ENCODE measurements at regions not wholly inside any gene's neighbourhood (a gene's known extent, or its start where the extent isn't known, plus 50 kb on each side); places are given as distances from the start of the nearest gene placed in this dataset.
"Not testable (repeated sequence)": the region's sequence is repeated elsewhere in the genome, so short reads cannot be mapped to it uniquely, and the experiment has no call there.

- no peak overlapping the region for H3K4me3 Mint-ChIP-seq (ENCODE audit: low read depth)
- H3K36me3 Mint-ChIP-seq (ENCODE audit: low read depth): no peaks in the 10 kb centered on the region
- no peaks in the 10 kb centered on the region for H3K4me1 Mint-ChIP-seq (ENCODE audit: low read depth)
- no peak overlapping the region for H3K27ac Mint-ChIP-seq
- intact Hi-C loops (cut with micrococcal nuclease): no loop called here
- H3K27me3 Mint-ChIP-seq (ENCODE audit: low read depth): no peaks in the 10 kb centered on the region
- H3K9me3 Mint-ChIP-seq: peaks cover 36% of the 10 kb centered on the region
- DNase-seq (ENCODE audit: low spot score): no peak
These were observed 212.4 kb upstream of the NPSR1 start for GRCh38 chr7:34445653-34446052.

- H3K27ac Mint-ChIP-seq; DNase-seq (ENCODE audit: low spot score); H3K4me3 Mint-ChIP-seq (ENCODE audit: low read depth); H3K27me3 Mint-ChIP-seq (ENCODE audit: low read depth); H3K36me3 Mint-ChIP-seq (ENCODE audit: low read depth); H3K4me1 Mint-ChIP-seq (ENCODE audit: low read depth); intact Hi-C loops (cut with micrococcal nuclease): not testable (repeated sequence)
- H3K9me3 Mint-ChIP-seq: peaks cover 40% of the 10 kb centered on the region
These were observed 209.5 kb upstream of the NPSR1 start for GRCh38 chr7:34448531-34448930.

- Mint-ChIP-seq H3K4me3 (ENCODE audit: low read depth) (no peak overlapping the region), H3K36me3 (ENCODE audit: low read depth) (no peaks in the 10 kb centered on the region), H3K27me3 (ENCODE audit: low read depth) (no peaks in the 10 kb centered on the region), H3K9me3 (peaks cover 37% of the 10 kb centered on the region), H3K27ac (no peak overlapping the region), H3K4me1 (ENCODE audit: low read depth) (no peaks in the 10 kb centered on the region)
- intact Hi-C loops (cut with micrococcal nuclease): no loop called here
- DNase-seq (ENCODE audit: low spot score): no peak
These were observed 208.3 kb upstream of the NPSR1 start for GRCh38 chr7:34449765-34450164.

- intact Hi-C loops (cut with micrococcal nuclease): no loop called here
- peaks cover 26% of the 10 kb centered on the region for H3K9me3 Mint-ChIP-seq
These were observed 206.8 kb upstream of the NPSR1 start for GRCh38 chr7:34451183-34451582.

GRCh38 chr7:34451923-34452322 is 206.1 kb upstream of the NPSR1 start:
- DNase-seq (ENCODE audit: low spot score): no peak
- no peaks in the 10 kb centered on the region for H3K4me1 Mint-ChIP-seq (ENCODE audit: low read depth)
- H3K9me3 Mint-ChIP-seq: peaks cover 21% of the 10 kb centered on the region
- no peak overlapping the region for H3K4me3 Mint-ChIP-seq (ENCODE audit: low read depth)
- H3K27ac Mint-ChIP-seq: no peak overlapping the region
- intact Hi-C loops (cut with micrococcal nuclease): no loop called here
- H3K27me3 Mint-ChIP-seq (ENCODE audit: low read depth): no peaks in the 10 kb centered on the region
- H3K36me3 Mint-ChIP-seq (ENCODE audit: low read depth): no peaks in the 10 kb centered on the region

More at GRCh38 chr7:34451183-34451582, 206.8 kb upstream of the NPSR1 start:
- H3K4me1 Mint-ChIP-seq (ENCODE audit: low read depth): no peaks in the 10 kb centered on the region
- H3K27me3 Mint-ChIP-seq (ENCODE audit: low read depth): no peaks in the 10 kb centered on the region
- H3K4me3 Mint-ChIP-seq (ENCODE audit: low read depth): no peak overlapping the region
- H3K27ac Mint-ChIP-seq: no peak overlapping the region
- no peaks in the 10 kb centered on the region for H3K36me3 Mint-ChIP-seq (ENCODE audit: low read depth)
- DNase-seq (ENCODE audit: low spot score): no peak

- Mint-ChIP-seq H3K4me3 (ENCODE audit: low read depth) (no peak overlapping the region), H3K9me3 (peaks cover 20% of the 10 kb centered on the region), H3K27me3 (ENCODE audit: low read depth) (no peaks in the 10 kb centered on the region), H3K27ac (no peak overlapping the region), H3K4me1 (ENCODE audit: low read depth) (no peaks in the 10 kb centered on the region), H3K36me3 (ENCODE audit: low read depth) (no peaks in the 10 kb centered on the region)
- intact Hi-C loops (cut with micrococcal nuclease): no loop called here
- DNase-seq (ENCODE audit: low spot score): no peak
These were observed 205.7 kb upstream of the NPSR1 start for GRCh38 chr7:34452363-34452762.

- H3K4me1 Mint-ChIP-seq (ENCODE audit: low read depth): no peaks in the 10 kb centered on the region
- no peak for DNase-seq (ENCODE audit: low spot score)
- no peak overlapping the region for H3K4me3 Mint-ChIP-seq (ENCODE audit: low read depth)
- no peaks in the 10 kb centered on the region for H3K27me3 Mint-ChIP-seq (ENCODE audit: low read depth)
- intact Hi-C loops (cut with micrococcal nuclease): no loop called here
- H3K36me3 Mint-ChIP-seq (ENCODE audit: low read depth): no peaks in the 10 kb centered on the region
- no peak overlapping the region for H3K27ac Mint-ChIP-seq
- peaks cover 13% of the 10 kb centered on the region for H3K9me3 Mint-ChIP-seq
These were observed 204.9 kb upstream of the NPSR1 start for GRCh38 chr7:34453150-34453549.

- H3K4me1 Mint-ChIP-seq (ENCODE audit: low read depth): no peaks in the 10 kb centered on the region
- intact Hi-C loops (cut with micrococcal nuclease): no loop called here
- no peaks in the 10 kb centered on the region for H3K27me3 Mint-ChIP-seq (ENCODE audit: low read depth)
- no peak overlapping the region for H3K27ac Mint-ChIP-seq
- H3K4me3 Mint-ChIP-seq (ENCODE audit: low read depth): no peak overlapping the region
- peaks cover 22% of the 10 kb centered on the region for H3K9me3 Mint-ChIP-seq
- no peaks in the 10 kb centered on the region for H3K36me3 Mint-ChIP-seq (ENCODE audit: low read depth)
- DNase-seq (ENCODE audit: low spot score): no peak
These were observed 203.6 kb upstream of the NPSR1 start for GRCh38 chr7:34454381-34454780.

- no peak overlapping the region for H3K27ac Mint-ChIP-seq
- DNase-seq (ENCODE audit: low spot score): no peak
- no peaks in the 10 kb centered on the region for H3K4me1 Mint-ChIP-seq (ENCODE audit: low read depth)
- intact Hi-C loops (cut with micrococcal nuclease): no loop called here
- H3K27me3 Mint-ChIP-seq (ENCODE audit: low read depth): no peaks in the 10 kb centered on the region
- H3K4me3 Mint-ChIP-seq (ENCODE audit: low read depth): no peak overlapping the region
- H3K36me3 Mint-ChIP-seq (ENCODE audit: low read depth): no peaks in the 10 kb centered on the region
- peaks cover 32% of the 10 kb centered on the region for H3K9me3 Mint-ChIP-seq
These were observed 200.7 kb upstream of the NPSR1 start for GRCh38 chr7:34457329-34457728.

GRCh38 chr7:34463830-34464229 is 194.2 kb upstream of the NPSR1 start:
- Mint-ChIP-seq H3K9me3 (peaks cover 37% of the 10 kb centered on the region), H3K4me3 (ENCODE audit: low read depth) (no peak overlapping the region), H3K4me1 (ENCODE audit: low read depth) (no peaks in the 10 kb centered on the region), H3K27ac (no peak overlapping the region), H3K27me3 (ENCODE audit: low read depth) (no peaks in the 10 kb centered on the region), H3K36me3 (ENCODE audit: low read depth) (no peaks in the 10 kb centered on the region)
- intact Hi-C loops (cut with micrococcal nuclease): no loop called here
- no peak for DNase-seq (ENCODE audit: low spot score)

GRCh38 chr7:34471844-34472243 is 186.2 kb upstream of the NPSR1 start:
- no peaks in the 10 kb centered on the region for H3K4me1 Mint-ChIP-seq (ENCODE audit: low read depth)
- H3K27ac Mint-ChIP-seq: no peak overlapping the region
- H3K27me3 Mint-ChIP-seq (ENCODE audit: low read depth): no peaks in the 10 kb centered on the region
- H3K4me3 Mint-ChIP-seq (ENCODE audit: low read depth): no peak overlapping the region
- H3K36me3 Mint-ChIP-seq (ENCODE audit: low read depth): no peaks in the 10 kb centered on the region
- intact Hi-C loops (cut with micrococcal nuclease): no loop called here
- H3K9me3 Mint-ChIP-seq: peaks cover 33% of the 10 kb centered on the region
- DNase-seq (ENCODE audit: low spot score): no peak

- H3K27me3 Mint-ChIP-seq (ENCODE audit: low read depth): no peaks in the 10 kb centered on the region
These were observed 171.6 kb upstream of the NPSR1 start for GRCh38 chr7:34486371-34486770.

GRCh38 chr7:34487391-34488115 is 170.5 kb upstream of the NPSR1 start:
- DNase-seq (ENCODE audit: low spot score): no peak
- no peak overlapping the region for H3K27ac Mint-ChIP-seq
- no peaks in the 10 kb centered on the region for H3K27me3 Mint-ChIP-seq (ENCODE audit: low read depth)
- H3K4me3 Mint-ChIP-seq (ENCODE audit: low read depth): no peak overlapping the region
- intact Hi-C loops (cut with micrococcal nuclease): no loop called here
- H3K36me3 Mint-ChIP-seq (ENCODE audit: low read depth): no peaks in the 10 kb centered on the region
- no peaks in the 10 kb centered on the region for H3K4me1 Mint-ChIP-seq (ENCODE audit: low read depth)
- peaks cover 43% of the 10 kb centered on the region for H3K9me3 Mint-ChIP-seq

More at GRCh38 chr7:34486371-34486770, 171.6 kb upstream of the NPSR1 start:
- Mint-ChIP-seq H3K36me3 (ENCODE audit: low read depth) (no peaks in the 10 kb centered on the region), H3K4me1 (ENCODE audit: low read depth) (no peaks in the 10 kb centered on the region), H3K27ac (no peak overlapping the region), H3K4me3 (ENCODE audit: low read depth) (no peak overlapping the region), H3K9me3 (peaks cover 44% of the 10 kb centered on the region)
- no peak for DNase-seq (ENCODE audit: low spot score)
- intact Hi-C loops (cut with micrococcal nuclease): no loop called here

GRCh38 chr7:34488766-34489165 is 169.3 kb upstream of the NPSR1 start:
- no peak for DNase-seq (ENCODE audit: low spot score)
- H3K9me3 Mint-ChIP-seq: peaks cover 41% of the 10 kb centered on the region
- intact Hi-C loops (cut with micrococcal nuclease): no loop called here
- no peaks in the 10 kb centered on the region for H3K27me3 Mint-ChIP-seq (ENCODE audit: low read depth)
- H3K27ac Mint-ChIP-seq: no peak overlapping the region
- no peak overlapping the region for H3K4me3 Mint-ChIP-seq (ENCODE audit: low read depth)
- H3K36me3 Mint-ChIP-seq (ENCODE audit: low read depth): no peaks in the 10 kb centered on the region
- H3K4me1 Mint-ChIP-seq (ENCODE audit: low read depth): no peaks in the 10 kb centered on the region
